ENCODE measurements at regions not wholly inside any gene's neighbourhood (a gene's known extent, or its start where the extent isn't known, plus 50 kb on each side); places are given as distances from the start of the nearest gene placed in this dataset.

- intact Hi-C loops (cut with DNase I): no loop called here
- ATAC-seq (peak; percentile 54), DNase-seq (no peak)
- Histone ChIP-seq H3K36me3 (no peaks in the 10 kb centered on the region), H3K27ac (no peak overlapping the region), H3K9me3 (no peaks in the 10 kb centered on the region), H3K4me1 (no peaks in the 10 kb centered on the region), H3K27me3 (no peaks in the 10 kb centered on the region), H3K4me3 (no peak overlapping the region)
- no peak for TF ChIP-seq CTCF (IDR thresholded peaks at IDR 0.05)
These were observed 185.1 kb downstream of the CLIC5 start for GRCh38 chr6:45830441-45831139.

GRCh38 chr6:45829873-45830272 lies 185.8 kb downstream of the CLIC5 start:
- Histone ChIP-seq H3K4me1 (no peaks in the 10 kb centered on the region), H3K4me3 (no peak overlapping the region), H3K27me3 (no peaks in the 10 kb centered on the region), H3K27ac (no peak overlapping the region), H3K9me3 (no peaks in the 10 kb centered on the region), H3K36me3 (no peaks in the 10 kb centered on the region)
- intact Hi-C loops (cut with DNase I): no loop called here
- no peak for ATAC-seq
- no peak for TF ChIP-seq CTCF (IDR thresholded peaks at IDR 0.05)
- no peak for DNase-seq

- no peaks in the 10 kb centered on the region for H3K9me3 ChIP-seq
- intact Hi-C loops (cut with DNase I): no loop called here
- no peaks in the 10 kb centered on the region for H3K36me3 ChIP-seq
These were observed 187.6 kb downstream of the CLIC5 start for GRCh38 chr6:45827952-45828530.

GRCh38 chr6:45822873-45823272 lies 192.8 kb downstream of the CLIC5 start:
- H3K9me3 ChIP-seq: no peaks in the 10 kb centered on the region
- TF ChIP-seq CTCF (IDR thresholded peaks at IDR 0.05): no peak
- H3K4me3 ChIP-seq: no peak overlapping the region
- no peaks in the 10 kb centered on the region for H3K27me3 ChIP-seq
- H3K4me1 ChIP-seq: no peaks in the 10 kb centered on the region
- DNase-seq (no peak), ATAC-seq (no peak)
- H3K27ac ChIP-seq: no peak overlapping the region
- no peaks in the 10 kb centered on the region for H3K36me3 ChIP-seq
- intact Hi-C loops (cut with DNase I): no loop called here

More at GRCh38 chr6:45827952-45828530, 187.6 kb downstream of the CLIC5 start:
- Histone ChIP-seq H3K27ac (no peak overlapping the region), H3K27me3 (no peaks in the 10 kb centered on the region), H3K4me3 (no peak overlapping the region), H3K4me1 (no peaks in the 10 kb centered on the region)
- TF ChIP-seq CTCF (IDR thresholded peaks at IDR 0.05): no peak
- no peak for DNase-seq
- no peak for ATAC-seq

- Histone ChIP-seq H3K9me3 (no peaks in the 10 kb centered on the region), H3K4me1 (no peaks in the 10 kb centered on the region), H3K36me3 (no peaks in the 10 kb centered on the region), H3K27ac (no peak overlapping the region), H3K4me3 (no peak overlapping the region), H3K27me3 (no peaks in the 10 kb centered on the region)
- no peak for DNase-seq
- TF ChIP-seq CTCF (IDR thresholded peaks at IDR 0.05): no peak
- no peak for ATAC-seq
- intact Hi-C loops (cut with DNase I): no loop called here
These were observed 193.3 kb downstream of the CLIC5 start for GRCh38 chr6:45822246-45822812.

Data from upper lobe of right lung (tissue), 1 donor.